ENCODE measurements at regions not wholly inside any gene's neighbourhood (a gene's known extent, or its start where the extent isn't known, plus 50 kb on each side); places are given as distances from the start of the nearest gene placed in this dataset.

DNA sequence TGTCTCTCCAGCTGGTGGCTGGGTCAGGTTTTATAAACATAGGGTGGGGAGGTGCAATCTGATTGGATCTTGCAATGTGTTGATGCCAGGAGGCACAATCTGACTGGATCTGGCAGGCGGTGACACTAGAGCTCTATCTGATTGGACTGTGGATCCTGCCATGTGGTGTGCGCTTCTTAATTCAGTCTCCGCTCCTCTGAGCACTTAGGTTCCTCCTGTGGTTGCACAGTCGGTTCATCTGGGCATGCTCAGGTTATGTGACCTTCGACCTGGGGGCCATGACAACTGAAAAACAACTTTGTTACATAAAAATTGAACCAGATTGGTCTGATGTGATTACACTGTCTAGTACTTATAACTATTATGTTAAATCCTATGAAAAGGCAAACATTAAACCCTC lies 127.1 kb upstream of the SVIL start:
- TF ChIP-seq, protein P1, sequence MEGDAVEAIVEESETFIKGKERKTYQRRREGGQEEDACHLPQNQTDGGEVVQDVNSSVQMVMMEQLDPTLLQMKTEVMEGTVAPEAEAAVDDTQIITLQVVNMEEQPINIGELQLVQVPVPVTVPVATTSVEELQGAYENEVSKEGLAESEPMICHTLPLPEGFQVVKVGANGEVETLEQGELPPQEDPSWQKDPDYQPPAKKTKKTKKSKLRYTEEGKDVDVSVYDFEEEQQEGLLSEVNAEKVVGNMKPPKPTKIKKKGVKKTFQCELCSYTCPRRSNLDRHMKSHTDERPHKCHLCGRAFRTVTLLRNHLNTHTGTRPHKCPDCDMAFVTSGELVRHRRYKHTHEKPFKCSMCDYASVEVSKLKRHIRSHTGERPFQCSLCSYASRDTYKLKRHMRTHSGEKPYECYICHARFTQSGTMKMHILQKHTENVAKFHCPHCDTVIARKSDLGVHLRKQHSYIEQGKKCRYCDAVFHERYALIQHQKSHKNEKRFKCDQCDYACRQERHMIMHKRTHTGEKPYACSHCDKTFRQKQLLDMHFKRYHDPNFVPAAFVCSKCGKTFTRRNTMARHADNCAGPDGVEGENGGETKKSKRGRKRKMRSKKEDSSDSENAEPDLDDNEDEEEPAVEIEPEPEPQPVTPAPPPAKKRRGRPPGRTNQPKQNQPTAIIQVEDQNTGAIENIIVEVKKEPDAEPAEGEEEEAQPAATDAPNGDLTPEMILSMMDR (IDR thresholded peaks at IDR 0.05; ENCODE audit: borderline replicate concordance, extremely low read depth, low read length, poor library complexity, severe bottlenecking), result no peak
- TF ChIP-seq EZH2 (IDR thresholded peaks at IDR 0.05; ENCODE audit: borderline replicate concordance, low read depth, low read length, severe bottlenecking), result no peak

All from DND-41 (cell line).